IMR-90 (cell line): ENCODE measurements at regions not wholly inside any gene's neighbourhood (a gene's known extent, or its start where the extent isn't known, plus 50 kb on each side); places are given as distances from the start of the nearest gene placed in this dataset.
A peak's percentile ranks its signal among the peaks of the same experiment; 100 is the strongest.

Experiments used
- CTCF ChIP-seq: conservative IDR thresholded peaks from 2 replicates; pipeline ENCODE4 v1.5.1; 2012; ENCODE audit warnings: mild to moderate bottlenecking, low read depth, low read length, improper control_type of control experiment
- RCOR1 ChIP-seq: IDR thresholded peaks from 2 replicates; pipeline ENCODE4 v1.6.1; 2012; ENCODE audit warnings: mild to moderate bottlenecking, low read length, improper control_type of control experiment; ENCODE audit not compliant: insufficient replicate concordance
- RFX5 ChIP-seq: IDR thresholded peaks from 2 replicates; pipeline ENCODE4 v1.8.0; 2012; ENCODE audit warnings: low read depth, mild to moderate bottlenecking, low read length, moderate library complexity
- SMC3 ChIP-seq: fragments of 150-350 bp; IDR thresholded peaks from 2 replicates; pipeline ENCODE4 v1.6.1; 2016; ENCODE audit warnings: low read depth, mild to moderate bottlenecking, antibody characterized with exemption, low read length, moderate library complexity

- TF ChIP-seq CTCF (no peak), RCOR1 (no peak), SMC3 (peak; percentile 8; the same call in 1 of the 2 replicates), RFX5 (no peak)
Observed at GRCh38 chr1:234772345-234773147, 162.6 kb upstream of the IRF2BP2 start (continued).
